ENCODE measurements at regions not wholly inside any gene's neighbourhood (a gene's known extent, or its start where the extent isn't known, plus 50 kb on each side); places are given as distances from the start of the nearest gene placed in this dataset.
A peak's percentile ranks its signal among the peaks of the same experiment; 100 is the strongest.

GRCh38 chr11:31986201-31986889 lies 104.5 kb upstream of the RCN1 start:
- FAIRE-seq (no peak), DNase-seq (ENCODE audit: low read depth) (no peak)
- H3K4me3 ChIP-seq (ENCODE audit: low read depth, low read length), result no peak overlapping the region
- peaks cover 7% of the 10 kb centered on the region for H3K27me3 ChIP-seq (ENCODE audit: control insufficient read depth, insufficient read depth, low read length)
- no peaks in the 10 kb centered on the region for H3K36me3 ChIP-seq (ENCODE audit: control insufficient read depth, insufficient read depth, low read length)
- TF ChIP-seq CTCF (IDR thresholded peaks at IDR 0.05; ENCODE audit: insufficient read depth, low read length, severe bottlenecking), result no peak

GRCh38 chr11:31981457-31981856 lies 109.4 kb upstream of the RCN1 start:
- TF ChIP-seq CTCF (IDR thresholded peaks at IDR 0.05; ENCODE audit: insufficient read depth, low read length, severe bottlenecking), result no peak
- H3K36me3 ChIP-seq (ENCODE audit: control insufficient read depth, insufficient read depth, low read length), result no peaks in the 10 kb centered on the region
- H3K4me3 ChIP-seq (ENCODE audit: low read depth, low read length), result no peak overlapping the region
- DNase-seq (ENCODE audit: low read depth), result no peak
- no peak for FAIRE-seq
- H3K27me3 ChIP-seq (ENCODE audit: control insufficient read depth, insufficient read depth, low read length), result no peaks in the 10 kb centered on the region

GRCh38 chr11:31977343-31977742 lies 113.5 kb upstream of the RCN1 start:
- FAIRE-seq (no peak), DNase-seq (ENCODE audit: low read depth) (no peak)
- H3K4me3 ChIP-seq (ENCODE audit: low read depth, low read length), result no peak overlapping the region
- H3K36me3 ChIP-seq (ENCODE audit: control insufficient read depth, insufficient read depth, low read length), result no peaks in the 10 kb centered on the region
- no peak for TF ChIP-seq CTCF (IDR thresholded peaks at IDR 0.05; ENCODE audit: insufficient read depth, low read length, severe bottlenecking)
- no peaks in the 10 kb centered on the region for H3K27me3 ChIP-seq (ENCODE audit: control insufficient read depth, insufficient read depth, low read length)

GRCh38 chr11:31974366-31975136 lies 116.3 kb upstream of the RCN1 start:
- DNase-seq (ENCODE audit: low read depth) (peak; percentile 94), FAIRE-seq (peak; percentile 97)
- Histone ChIP-seq H3K36me3 (ENCODE audit: control insufficient read depth, insufficient read depth, low read length) (no peaks in the 10 kb centered on the region), H3K27me3 (ENCODE audit: control insufficient read depth, insufficient read depth, low read length) (no peaks in the 10 kb centered on the region), H3K4me3 (ENCODE audit: low read depth, low read length) (no peak overlapping the region)
- TF ChIP-seq CTCF (IDR thresholded peaks at IDR 0.05; ENCODE audit: insufficient read depth, low read length, severe bottlenecking), result no peak

- FAIRE-seq (no peak), DNase-seq (ENCODE audit: low read depth) (peak; percentile 41)
- no peaks in the 10 kb centered on the region for H3K27me3 ChIP-seq (ENCODE audit: control insufficient read depth, insufficient read depth, low read length)
- H3K36me3 ChIP-seq (ENCODE audit: control insufficient read depth, insufficient read depth, low read length), result no peaks in the 10 kb centered on the region
- no peak overlapping the region for H3K4me3 ChIP-seq (ENCODE audit: low read depth, low read length)
- TF ChIP-seq CTCF (IDR thresholded peaks at IDR 0.05; ENCODE audit: insufficient read depth, low read length, severe bottlenecking), result no peak
Observed at GRCh38 chr11:31973172-31973571, 117.7 kb upstream of the RCN1 start.
